ENCODE measurements at regions not wholly inside any gene's neighbourhood (a gene's known extent, or its start where the extent isn't known, plus 50 kb on each side); places are given as distances from the start of the nearest gene placed in this dataset.

DNA sequence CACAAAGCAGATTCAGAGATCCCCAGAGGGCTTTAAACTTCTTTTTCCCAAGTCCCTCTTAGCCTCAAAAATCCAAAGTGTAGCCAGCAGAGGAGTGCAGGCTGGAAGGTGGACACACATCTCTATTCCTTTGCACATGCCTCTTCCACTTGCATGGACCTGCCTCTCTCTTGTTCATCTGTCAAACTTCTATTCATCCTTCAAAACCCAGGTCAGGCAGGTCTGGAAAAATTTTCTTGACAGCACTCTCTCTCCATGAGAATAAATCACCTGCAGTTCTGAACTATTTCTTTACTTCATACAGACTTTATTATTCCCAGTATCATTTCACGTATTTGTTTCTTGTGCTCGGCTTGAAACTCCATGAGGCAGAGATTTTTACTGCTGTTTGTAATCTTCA lies 127.5 kb downstream of the SS18 start:
- DNase-seq: no peak

DNA sequence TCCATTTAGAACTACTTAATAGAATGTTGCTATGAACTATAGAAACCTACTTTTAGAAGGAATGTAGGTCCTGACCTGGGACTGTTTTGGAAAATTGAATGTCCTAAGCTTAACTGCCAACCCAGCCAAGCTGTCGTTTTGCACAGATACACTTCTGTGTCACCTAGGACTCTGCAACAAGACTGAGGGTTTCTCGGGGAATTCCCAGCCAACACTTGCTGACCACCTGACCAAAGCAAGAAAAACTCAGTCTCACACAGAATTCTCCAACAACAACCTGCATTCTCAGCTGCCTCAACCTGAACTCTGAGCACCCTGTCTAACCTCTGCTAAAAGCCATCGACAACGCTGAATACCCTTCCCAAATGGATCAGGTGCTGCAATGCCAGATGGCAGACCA lies 128.2 kb downstream of the SS18 start:
- no peak for DNase-seq

DNA sequence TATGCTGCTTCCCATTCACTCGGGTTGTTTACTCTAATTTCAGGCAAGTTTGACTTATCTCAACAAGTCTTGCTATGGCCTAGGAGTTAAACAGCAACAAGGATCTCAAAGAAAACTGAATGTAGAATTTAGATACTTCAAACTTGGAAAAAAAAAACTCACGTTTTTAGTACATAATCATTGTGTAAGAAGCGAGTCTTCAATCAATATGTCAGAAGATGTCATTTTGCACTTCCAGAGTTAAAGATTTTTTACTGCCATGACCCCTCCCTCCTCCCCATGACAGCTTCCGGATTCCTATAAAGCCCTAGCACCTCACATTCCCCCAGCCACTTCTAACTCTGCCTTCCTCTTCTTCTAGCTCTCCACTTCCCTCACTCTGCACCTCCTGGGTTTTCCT lies 133.4 kb downstream of the SS18 start:
- DNase-seq: no peak

DNA sequence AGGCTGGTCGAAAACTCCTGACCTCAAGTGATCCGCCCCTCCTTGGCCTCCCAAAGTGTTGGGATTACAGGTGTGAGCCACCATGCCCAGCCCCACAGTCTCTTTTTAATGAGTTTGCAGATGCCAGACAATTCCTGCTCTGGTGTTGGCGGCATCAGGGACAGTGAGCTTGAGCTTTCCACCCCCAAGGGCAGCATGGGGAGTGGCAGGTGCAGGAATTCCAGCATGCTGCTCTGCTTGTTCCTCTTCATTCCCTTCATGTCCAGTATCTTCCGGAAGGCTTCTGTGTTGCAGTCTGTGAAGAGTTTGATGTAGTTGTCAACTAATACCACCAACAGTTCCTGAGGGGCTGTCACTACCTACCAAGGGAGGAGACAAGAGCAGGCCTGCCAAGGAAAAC lies 137.3 kb downstream of the SS18 start:
- DNase-seq: no peak

DNA sequence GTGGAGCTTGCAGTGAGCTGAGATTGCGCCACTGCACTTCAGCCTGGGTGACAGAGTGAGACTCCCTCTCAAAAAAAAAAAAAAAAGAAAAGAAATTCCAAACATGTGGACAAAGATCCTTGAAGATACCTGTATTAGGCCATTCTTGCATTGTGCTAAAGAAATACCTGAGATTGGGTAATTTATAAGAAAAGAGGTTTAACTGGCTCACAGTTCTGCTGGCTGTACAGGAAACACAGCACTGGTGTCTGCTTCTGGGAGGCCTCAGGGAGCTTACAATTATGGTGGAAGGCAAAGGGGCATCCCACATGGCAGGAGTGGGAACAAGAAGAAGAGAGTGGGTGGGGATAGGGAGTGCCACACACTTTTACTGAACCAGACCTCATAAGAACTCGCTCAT lies 140.1 kb downstream of the SS18 start:
- no peak for DNase-seq

DNA sequence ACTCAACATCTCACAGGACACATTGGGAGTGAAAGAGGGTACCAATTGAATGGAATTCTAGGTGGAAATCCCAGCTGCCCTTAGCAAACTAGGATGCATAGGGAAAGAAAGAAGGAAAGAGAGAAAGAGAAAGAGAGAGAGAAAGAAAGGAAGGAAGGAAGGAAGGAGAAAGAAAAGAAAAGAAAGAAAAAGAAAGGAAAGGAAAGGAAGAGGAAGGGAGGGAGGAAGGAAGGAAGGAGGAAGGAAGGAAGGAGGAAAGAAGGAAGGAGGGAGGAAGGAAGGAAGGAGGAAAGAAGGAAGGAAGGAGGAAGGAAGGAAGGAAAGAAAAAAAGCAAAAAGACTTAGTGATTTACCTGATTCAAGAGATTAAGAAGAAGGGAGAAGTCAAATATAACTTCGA lies 143.9 kb downstream of the SS18 start:
- DNase-seq: no peak

DNA sequence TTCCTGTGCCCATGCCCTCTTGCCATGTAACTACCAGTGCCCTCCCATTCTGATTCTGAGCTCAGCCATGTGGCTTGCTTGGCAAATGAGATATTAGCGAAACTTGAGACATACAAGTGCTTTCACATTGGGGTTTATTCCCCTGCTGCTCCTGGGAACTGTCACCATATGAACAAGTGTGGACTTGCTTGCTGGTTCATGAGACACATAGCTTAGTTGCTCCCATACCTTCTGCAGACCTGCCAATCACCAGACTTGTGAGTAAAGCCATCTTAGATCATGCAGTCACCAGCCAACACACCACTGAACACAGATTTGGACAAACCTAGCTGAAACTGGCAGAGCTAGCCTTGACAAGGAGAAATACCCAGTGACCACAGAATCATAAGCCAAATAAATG lies 155.1 kb downstream of the SS18 start:
- DNase-seq: no peak

DNA sequence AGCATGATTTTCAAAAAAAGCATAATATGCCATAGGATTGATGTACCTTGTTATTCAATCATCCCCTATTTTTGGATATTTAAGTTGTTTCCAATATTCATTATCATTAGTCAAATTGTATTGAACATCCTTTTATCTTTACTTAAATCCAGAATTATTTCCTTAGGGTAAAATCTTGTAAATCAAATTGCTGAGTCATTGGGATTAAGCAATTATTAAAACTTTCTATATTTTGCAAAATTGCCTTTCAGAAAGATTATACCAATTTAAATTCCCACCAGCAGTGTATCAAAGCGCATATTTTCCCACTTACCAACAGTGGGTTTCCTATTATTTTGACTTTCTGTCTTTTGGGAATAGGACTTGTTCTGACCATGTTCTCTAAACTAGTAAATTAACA lies 159.3 kb downstream of the SS18 start:
- no peak for DNase-seq

DNA sequence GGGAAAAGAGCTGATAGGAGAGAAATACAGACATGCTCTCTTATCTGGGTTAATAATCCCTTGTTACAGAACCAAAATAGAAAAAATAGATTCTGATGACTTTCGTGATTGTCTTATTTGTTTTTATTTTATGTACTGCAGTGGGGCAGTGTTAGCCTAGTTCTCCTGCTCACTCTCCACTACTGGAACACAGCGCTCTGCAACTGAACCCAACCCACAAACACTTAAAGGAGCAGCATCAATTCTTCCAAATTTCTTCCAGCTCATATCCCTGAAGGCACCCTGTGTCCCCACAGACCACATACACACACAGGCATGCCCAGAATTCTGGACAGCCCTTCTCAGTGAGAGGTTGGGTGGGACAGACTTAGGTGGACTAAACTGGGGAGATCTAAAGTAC lies 160.6 kb downstream of the SS18 start:
- no peak for DNase-seq

DNA sequence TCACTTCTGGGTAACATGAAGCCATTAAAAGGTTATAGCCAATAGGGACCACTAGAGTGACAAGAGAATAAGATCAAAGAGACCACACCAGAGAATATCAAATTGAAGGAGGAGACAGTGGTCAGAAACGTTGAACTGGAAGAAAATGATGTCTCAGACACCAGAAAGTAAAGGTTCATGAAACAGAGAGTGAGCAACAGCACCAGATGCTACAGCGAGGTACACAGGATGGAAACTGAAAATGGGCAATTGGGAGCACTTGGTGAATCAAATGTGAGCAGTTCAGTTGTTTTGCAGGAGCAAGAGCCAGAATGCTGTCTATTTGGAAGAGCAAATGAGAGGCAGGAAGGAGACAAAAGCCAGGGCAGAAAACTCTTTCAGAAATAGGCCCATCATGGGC lies 162.6 kb downstream of the SS18 start:
- no peak for DNase-seq

DNA sequence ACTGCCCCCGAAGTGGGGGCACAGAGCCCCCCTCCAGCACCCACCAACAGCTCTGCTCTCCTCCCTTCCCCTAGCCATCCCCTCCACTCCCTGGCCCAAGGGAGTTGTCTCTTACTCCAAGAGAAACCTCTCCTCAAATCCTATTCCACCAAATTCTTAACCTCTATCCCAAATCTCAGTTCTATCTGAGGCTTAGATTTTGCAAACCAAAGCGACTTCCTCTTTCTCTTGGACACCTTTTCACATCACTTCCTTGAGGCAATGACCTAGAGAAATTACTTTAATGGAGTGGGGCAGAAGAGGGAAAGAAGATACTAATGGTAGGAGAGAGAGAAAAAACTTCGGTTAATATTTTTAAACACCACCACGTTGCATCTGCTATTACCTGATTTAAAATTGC lies 167.2 kb downstream of the SS18 start:
- DNase-seq: no peak

DNA sequence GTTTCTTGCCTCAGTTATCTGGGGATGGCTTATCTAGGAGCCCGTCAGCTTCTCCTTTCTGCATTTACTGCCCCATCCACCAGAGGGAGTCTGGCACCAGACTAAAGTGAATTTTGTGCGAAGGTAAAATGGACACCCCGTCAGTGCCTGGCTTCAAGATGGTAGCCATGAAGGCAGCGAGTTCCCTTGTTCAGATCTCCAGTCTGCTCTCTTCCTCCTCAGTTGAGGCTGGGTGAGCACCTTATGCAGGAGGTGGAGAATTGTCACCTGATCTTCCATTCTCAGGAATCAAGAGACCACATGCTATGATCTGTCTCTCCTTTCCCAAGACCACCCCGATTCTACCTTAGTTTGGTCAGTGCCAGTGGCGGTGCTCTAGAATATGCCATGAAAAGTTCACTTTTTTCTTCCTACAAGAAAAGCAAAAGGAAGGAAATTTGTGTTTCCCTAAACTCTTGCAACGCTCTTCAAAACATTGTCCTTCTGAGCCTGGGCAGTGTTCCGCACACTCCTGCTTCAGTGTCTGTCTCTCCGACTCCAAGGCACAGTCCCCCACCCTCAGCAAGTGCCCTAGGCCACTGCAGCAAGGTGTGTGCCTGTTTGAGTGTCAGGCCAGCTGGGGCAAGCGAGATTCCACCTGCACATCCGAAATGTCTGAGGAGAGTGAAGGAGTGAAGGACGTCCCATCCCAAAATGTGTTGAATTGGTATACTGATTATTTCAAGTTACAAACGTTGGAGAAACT lies 168.6 kb downstream of the SS18 start:
- no peak for DNase-seq

DNA sequence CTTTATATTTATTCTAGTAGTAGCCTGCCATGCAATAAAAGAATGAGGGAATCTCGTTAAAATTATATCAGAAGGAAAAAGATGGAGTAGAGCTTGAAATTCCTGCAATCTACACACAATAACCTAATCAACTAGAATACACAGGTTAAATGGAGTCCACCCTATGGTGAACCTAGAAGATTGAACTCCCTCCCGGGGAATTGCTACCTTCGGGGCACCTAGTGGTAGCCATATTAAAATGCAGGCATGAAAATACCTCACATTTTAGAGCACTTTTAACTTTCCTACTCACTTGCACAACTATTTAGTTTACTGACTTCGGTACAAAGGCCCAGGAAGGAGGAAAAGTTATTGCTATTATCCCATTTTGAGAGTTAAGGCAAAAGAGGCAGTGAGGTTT lies 174.5 kb downstream of the SS18 start:
- DNase-seq: no peak

DNA sequence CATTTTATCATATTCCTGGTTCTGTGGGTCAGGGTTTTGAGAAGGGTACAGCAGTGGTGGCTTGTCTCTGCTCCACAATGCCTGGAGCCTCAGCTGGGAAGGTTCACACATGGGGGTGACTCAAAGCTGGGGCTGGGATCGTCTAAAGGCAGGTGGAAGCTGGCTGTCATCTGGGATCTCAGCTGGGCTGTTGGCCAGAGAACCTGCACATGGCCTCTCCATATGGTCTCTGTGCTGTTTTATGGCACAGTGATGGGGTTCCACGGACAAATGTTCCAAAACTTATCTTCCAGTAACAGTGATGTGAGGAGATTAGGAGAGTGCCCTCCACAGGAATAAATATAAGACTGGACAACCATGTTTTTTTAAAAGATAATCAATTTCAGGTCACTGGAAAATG lies 191.4 kb downstream of the SS18 start:
- DNase-seq: no peak

DNA sequence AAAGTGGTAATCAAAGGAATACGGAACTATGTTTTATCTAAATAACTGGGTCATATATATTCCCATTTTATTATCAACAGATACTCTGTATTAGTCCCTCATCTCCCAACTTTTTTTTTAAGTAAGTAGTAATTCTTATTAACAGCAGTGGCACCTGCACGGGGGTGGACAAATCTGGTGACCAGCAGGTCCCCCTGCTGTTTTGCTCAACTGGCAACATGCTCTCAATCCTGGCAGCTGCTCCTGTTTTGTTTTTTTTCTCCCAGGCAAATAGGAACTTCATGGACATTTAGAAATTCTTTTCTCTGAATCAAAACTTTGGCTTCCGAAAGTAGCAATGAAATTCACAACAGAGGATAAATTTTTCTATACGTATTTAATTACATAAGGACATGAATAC lies 193.5 kb downstream of the SS18 start:
- DNase-seq: no peak

DNA sequence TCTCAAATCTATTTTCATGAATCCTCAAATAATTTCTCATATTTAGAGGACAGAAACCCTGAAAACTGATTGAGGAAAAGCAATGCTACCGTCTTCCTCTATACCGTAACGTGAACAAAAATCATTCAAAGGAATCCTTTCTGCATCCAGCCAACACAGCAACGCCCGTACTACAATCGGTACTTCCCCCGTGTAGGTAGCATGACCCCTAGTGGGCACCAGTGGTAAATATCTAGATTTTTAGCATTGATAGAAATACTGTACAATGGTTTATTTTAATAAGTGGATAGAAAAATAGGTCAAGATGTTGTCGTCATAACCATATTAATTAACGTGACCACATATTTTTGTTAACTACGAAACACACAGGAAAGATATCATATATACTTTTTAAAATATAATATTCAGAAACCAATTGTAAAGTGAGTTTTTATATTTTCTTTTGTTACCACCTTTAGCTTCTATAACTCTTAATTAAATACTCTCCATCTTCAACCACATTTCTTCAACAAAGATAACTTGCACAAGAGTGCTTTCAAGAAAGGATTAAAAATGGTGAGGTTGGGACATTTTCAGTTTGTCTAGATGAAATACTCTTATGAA lies 194.1 kb downstream of the SS18 start:
- no peak for DNase-seq

DNA sequence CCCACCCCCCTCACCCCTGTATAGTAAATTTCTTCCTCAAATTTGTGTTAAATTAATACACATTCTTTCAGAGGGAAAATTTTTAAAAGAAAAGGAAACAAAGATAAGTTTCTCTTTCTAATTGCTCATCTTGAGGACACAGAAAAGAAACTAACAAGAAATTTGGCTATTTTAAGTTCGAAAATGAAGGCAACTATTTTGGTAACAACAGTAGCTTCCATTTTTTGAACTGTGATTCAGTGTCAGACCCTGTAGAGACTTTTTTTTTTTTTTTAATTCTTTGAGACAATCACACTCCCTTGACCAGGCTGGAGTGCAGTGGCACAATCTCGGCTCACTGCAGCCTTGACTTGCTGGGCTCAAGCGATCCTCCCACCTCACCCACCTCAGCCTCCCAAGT lies 194.9 kb downstream of the SS18 start:
- DNase-seq: no peak

DNA sequence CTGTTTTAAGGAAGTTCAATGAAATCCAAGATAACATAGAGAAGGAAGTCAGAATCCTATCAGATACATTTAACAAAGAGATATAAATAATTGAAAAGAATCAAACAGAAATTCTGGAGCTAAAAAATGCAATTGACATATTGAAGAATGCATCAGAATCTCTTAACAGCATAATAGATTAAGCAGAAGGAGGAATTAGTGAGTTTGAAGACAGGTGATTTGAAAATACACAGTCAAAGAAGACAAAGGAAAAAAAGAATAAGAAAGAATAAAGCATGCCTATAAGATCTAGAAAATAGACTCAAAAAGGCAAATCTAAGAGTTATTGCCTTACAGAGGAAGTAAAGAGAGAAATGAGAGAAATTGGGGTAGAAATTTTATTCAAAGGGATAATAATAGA lies 204.1 kb downstream of the SS18 start:
- DNase-seq: no peak

DNA sequence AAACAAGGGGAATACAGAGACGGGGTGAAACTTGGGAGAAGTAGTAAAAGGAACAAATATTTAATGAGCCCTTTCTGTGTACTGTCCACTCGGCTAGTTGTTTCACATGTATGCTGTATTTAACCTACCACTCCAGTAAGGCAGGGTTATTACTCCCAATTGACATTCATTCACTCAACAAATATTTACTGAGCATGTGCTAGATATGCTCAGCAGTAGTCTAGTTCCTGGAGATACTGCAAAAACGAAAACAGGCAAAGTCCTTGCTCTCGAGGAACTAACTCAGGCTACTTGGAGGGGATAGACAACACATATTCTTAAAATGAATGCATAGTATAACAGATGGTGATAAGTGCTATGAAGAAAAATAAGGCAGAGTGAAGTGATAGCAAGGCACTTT lies 207.3 kb downstream of the SS18 start:
- DNase-seq: no peak

DNA sequence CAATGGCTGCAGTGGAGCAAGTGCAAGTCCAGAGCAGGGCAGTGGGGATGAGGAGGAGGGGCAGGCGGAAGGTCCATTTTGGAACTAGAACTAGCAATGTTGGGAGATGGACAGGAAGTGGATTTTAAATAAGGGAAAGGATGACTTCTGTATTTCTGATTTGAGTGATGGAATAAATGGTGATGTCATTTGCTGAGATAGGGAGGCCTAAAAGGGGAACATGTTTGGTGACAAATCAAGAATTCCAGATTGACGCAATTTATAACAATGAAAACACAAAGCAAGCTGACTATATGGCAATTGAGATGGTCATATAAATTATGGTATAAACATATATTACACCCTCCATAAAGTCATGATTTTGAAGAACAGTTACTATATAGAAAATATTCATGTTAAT lies 209.3 kb downstream of the SS18 start:
- DNase-seq: no peak

DNA sequence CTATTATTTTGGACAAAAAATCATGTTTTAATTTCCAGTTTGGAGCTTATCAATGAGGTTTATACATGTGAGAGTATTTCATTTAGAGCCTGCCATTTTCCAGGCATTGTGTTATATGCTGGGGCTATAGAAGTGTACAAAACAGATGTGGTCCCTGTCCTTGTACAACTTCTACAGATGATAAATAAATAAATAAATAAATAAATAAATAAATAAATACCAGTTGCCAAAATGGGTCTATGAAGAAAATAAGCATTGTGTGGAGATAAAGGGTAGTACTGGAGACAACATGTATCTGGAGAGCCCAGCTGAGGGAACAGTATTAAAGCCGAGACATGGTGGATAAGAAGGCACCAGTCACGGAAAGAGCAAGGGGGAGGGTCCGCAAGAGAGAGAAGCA lies 210.0 kb downstream of the SS18 start:
- no peak for DNase-seq

DNA sequence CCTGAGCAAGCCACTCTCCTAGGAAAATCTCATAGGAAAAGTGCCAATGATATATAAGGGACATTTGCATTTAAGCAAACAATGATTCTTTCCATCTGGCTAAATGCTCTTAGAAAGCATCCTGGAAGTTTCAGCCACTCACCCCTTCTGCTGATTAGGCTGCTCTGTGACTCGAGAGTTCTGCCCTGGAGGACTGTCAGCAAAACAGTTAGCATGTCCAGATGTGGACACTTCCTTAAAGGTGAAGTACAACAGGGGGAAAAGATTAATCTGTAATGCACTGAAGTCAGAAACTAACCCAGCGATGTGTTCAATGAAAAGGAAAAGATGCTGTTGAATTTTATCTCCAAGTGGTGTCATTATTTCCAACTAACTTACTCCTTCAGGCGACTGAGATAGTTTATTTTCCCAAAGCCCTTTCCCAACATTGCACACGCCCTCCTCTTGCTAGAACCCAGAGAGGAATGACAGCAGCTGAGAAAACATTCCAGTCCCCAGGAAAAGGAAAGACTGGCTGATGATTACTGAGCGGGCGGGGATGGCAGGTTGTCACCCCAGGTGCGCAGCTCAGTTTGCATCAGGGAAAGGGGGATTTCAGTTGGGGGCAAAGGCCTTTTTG lies 214.0 kb downstream of the SS18 start:
- DNase-seq: no peak

DNA sequence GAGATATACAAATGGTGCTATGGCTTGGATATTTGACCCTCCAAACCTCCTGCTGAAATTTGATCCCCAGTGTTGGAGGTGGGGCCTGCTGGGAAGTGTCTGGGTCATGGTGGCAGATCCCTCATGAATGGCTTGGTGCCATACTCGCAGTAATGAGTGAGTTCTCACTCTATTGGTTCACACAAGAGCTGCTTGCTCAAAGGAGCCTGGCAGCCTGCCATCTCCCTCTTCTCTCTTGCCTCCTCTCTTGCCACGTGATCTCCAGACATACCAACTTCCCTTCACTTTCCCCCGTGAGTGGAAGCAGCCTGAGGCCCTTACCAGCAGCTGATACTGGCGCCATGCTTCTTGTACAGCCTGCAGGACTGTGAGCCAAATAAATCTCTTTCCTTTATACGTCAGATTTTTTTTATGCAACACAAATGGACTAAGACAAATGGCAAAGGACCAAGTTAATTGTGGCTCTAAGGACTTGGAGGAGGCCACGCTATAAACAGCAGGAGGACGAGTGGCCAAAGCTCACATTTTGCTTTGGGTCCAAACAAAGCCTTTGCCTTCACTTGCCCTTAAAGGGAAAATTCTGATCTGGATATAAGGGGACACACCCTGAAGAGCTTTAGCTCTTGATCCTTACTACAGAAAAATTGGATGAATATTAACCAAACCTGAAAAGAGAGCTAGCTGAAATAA lies 214.7 kb downstream of the SS18 start:
- no peak for DNase-seq

DNA sequence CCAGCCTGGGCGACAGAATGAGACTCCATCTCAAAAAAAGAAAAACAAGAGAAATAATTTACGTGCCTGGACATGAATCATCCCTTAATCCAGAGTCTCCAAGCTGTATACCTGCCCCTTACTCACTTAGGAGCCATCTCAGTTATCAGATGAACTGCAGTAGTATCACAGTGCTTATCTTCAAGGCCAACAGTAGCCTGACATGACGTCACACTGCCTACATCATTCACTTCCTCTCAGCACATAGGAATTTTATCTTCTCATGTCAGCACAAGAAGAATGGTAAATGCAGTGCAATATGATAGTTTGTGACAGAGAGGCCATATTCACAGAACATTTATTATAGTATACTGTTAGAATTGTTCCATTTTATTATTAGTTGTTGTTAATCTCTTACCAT lies 216.6 kb downstream of the SS18 start:
- no peak for DNase-seq

Data from GOT3 (cell line).